AG09309 (cell line): ENCODE measurements at regions not wholly inside any gene's neighbourhood (a gene's known extent, or its start where the extent isn't known, plus 50 kb on each side); places are given as distances from the start of the nearest gene placed in this dataset.

Experiments used
- DNase-seq: peaks from one replicate; pipeline ENCODE4 v3.0.0-alpha.2; 2010; ENCODE audit warnings: low read depth
- H3K4me3 ChIP-seq: 2 replicates; pipeline ENCODE4 v1.5.1; 2011; ENCODE audit warnings: mild to moderate bottlenecking, low read depth, low read length, moderate library complexity; ENCODE audit not compliant: control insufficient read depth
- TF ChIP-seq, protein P1 (sequence below): IDR thresholded peaks from 2 replicates; pipeline ENCODE4 v1.5.1; 2011; ENCODE audit warnings: mild to moderate bottlenecking, low read depth, low read length, inconsistent platforms; ENCODE audit not compliant: insufficient read depth, control insufficient read depth; ENCODE audit errors: missing control alignments

GRCh38 chr4:141812158-141812557 is 175.8 kb downstream of the IL15 start:
- TF ChIP-seq, protein P1, sequence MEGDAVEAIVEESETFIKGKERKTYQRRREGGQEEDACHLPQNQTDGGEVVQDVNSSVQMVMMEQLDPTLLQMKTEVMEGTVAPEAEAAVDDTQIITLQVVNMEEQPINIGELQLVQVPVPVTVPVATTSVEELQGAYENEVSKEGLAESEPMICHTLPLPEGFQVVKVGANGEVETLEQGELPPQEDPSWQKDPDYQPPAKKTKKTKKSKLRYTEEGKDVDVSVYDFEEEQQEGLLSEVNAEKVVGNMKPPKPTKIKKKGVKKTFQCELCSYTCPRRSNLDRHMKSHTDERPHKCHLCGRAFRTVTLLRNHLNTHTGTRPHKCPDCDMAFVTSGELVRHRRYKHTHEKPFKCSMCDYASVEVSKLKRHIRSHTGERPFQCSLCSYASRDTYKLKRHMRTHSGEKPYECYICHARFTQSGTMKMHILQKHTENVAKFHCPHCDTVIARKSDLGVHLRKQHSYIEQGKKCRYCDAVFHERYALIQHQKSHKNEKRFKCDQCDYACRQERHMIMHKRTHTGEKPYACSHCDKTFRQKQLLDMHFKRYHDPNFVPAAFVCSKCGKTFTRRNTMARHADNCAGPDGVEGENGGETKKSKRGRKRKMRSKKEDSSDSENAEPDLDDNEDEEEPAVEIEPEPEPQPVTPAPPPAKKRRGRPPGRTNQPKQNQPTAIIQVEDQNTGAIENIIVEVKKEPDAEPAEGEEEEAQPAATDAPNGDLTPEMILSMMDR, result no peak
- no peak overlapping the region for H3K4me3 ChIP-seq
- DNase-seq, result no peak

DNA sequence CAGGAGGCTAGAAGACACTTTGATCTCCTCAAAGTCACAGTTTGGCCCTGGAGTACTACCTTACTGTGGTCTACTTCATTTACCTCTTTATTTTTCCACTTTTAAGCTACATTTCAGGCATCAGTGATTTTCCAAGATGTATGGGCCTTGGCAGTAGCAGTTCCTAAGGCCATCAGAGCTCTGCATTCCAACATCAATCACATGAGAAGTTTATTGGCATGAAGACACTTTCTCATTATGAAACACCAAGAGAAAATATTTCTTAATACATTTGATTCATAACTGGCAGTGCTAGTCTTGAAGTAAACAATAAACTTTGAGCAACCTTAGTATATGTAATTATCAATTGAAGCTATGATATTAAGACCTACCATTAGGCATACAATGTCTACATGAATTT is 178.1 kb downstream of the IL15 start:
- TF ChIP-seq, protein P1, result no peak
- no peak overlapping the region for H3K4me3 ChIP-seq
- DNase-seq, result no peak

GRCh38 chr4:141815646-141816045 is 179.3 kb downstream of the IL15 start:
- no peak for DNase-seq
- no peak overlapping the region for H3K4me3 ChIP-seq
- TF ChIP-seq, protein P1, result no peak

DNA sequence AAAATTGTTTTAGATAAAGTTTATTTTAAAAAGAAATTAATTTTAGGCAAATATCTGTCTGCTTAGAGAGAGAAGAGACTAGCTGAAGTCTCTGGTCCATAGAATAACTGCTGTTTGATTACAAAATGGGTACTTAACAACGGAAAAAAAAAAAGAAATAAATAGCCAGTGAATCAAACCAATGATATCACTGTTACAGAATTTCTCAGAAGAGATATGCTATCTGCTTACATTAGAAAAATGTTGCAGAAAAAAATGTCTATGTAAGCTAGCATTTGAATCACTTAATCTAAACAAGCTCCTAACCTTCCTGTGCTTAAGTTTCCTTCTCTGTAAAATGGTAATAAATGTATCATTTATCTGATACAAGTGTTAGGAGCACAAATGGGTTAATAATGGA is 189.9 kb downstream of the IL15 start:
- TF ChIP-seq, protein P1, result no peak

DNA sequence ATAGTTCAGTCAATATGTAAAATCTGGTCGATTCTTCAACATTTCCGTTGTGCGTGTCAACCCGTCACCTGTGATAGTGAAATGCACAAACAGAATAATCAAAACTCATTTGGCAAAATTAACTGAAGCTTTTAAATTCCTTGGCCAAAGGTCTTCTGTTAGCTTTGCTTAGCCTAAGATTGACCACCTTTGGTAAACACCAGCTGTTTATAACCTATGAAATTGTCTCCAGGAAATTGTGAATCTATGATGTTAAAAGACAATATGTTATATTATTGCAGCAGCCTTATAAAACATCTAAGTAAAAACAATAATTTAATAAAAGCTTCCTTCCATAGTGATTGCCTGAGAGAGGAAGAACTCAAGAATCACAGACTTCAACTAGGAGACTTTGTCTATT is 196.8 kb downstream of the IL15 start:
- TF ChIP-seq, protein P1, result no peak
- DNase-seq, result no peak
- H3K4me3 ChIP-seq, result no peak overlapping the region

More for the DNA sequence above, 189.9 kb downstream of the IL15 start:
- no peak overlapping the region for H3K4me3 ChIP-seq
- DNase-seq, result no peak

DNA sequence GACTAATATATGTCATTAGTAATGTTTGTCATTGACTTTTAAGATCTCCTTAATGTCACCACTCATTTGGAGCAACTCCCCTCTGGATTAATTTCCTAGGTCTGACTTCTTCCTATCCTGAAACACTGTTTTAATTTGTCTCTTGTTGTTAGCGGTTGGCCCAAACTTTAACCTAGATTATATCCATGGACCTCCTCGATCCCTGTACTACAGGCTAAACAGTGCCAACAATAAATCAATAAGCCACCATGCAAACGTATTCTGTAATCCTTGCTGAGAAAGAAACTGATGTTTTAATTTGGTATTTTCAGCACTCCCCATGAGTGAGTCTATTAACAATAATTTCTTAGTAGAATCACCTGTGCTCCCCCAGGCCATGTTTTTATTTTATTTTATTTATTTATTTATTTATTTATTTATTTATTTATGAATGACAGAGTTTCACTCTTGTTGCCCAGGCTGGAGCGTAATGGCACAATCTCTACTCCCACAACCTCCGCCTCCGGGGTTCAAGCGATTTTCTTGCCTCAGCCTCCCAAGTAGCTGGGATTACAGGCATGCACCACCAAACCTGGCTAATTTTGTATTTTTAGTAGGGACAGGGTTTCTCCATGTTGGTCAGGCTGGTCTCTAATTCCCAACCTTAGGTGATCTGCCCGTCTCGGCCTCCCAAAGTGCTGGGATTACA is 204.1 kb downstream of the IL15 start:
- no peak overlapping the region for H3K4me3 ChIP-seq
- TF ChIP-seq, protein P1, result no peak
- DNase-seq, result no peak
